Testis (tissue), 2 donors: ENCODE measurements at regions not wholly inside any gene's neighbourhood (a gene's known extent, or its start where the extent isn't known, plus 50 kb on each side); places are given as distances from the start of the nearest gene placed in this dataset.

Experiments used
- CTCF ChIP-seq, 3 experiments: fragments of 450-650 bp in 2 of 3; fragments of 200-600 bp in 1 of 3; sonication (generic) in 1 of 3; IDR thresholded peaks; one replicate each; pipeline ENCODE4 v1.5.1; 2016 to 2019; ENCODE audit warnings: antibody characterized with exemption in 3 of 3, mild to moderate bottlenecking in 2 of 3, moderate library complexity in 1 of 3
- POLR2A ChIP-seq: fragments of 450-650 bp; IDR thresholded peaks from one replicate; pipeline ENCODE4 v1.6.1; 2017; ENCODE audit warnings: antibody characterized with exemption, mild to moderate bottlenecking, moderate library complexity

GRCh38 chr22:48439560-48440135, 1388.0 kb downstream of the BRD1 start:
- TF ChIP-seq CTCF (IDR thresholded peaks at IDR 0.05) (no peak), POLR2A (no peak)
